Adrenal gland (tissue), 9 donors: ENCODE measurements at regions not wholly inside any gene's neighbourhood (a gene's known extent, or its start where the extent isn't known, plus 50 kb on each side); places are given as distances from the start of the nearest gene placed in this dataset.

ENCODE experiments used
- DNase-seq, 7 donors: peaks; one replicate each; pipeline ENCODE4 v3.0.0-alpha.2; 2019 to 2020
- H3K27ac ChIP-seq, 5 donors: fragments of 200-600 bp; sonication (generic) in 4 of 5; 1 replicate in 3 of 5; 2 replicates in 2 of 5; pipeline versions ENCODE4 v1.5.1 to v1.8.0; 2016 to 2020; ENCODE audit warnings: mild to moderate bottlenecking in 1 of 5
- H3K27me3 ChIP-seq: fragments of 200-600 bp; 2 replicates; pipeline ENCODE4 v1.8.0; 2021
- H3K36me3 ChIP-seq, 2 donors: fragments of 200-600 bp; replicated peaks in 1 of 2; 1 replicate in 1 of 2; 2 replicates in 1 of 2; pipeline versions ENCODE4 v1.5.1 to v1.8.0; 2018 to 2022
- H3K4me1 ChIP-seq, 2 donors: fragments of 200-600 bp; replicated peaks in 1 of 2; 1 replicate in 1 of 2; 2 replicates in 1 of 2; pipeline versions ENCODE4 v1.5.1 to v1.8.0; 2018 to 2021
- H3K4me3 ChIP-seq, 4 donors: fragments of 200-600 bp; sonication (generic) in 3 of 4; one replicate each; pipeline ENCODE4 v1.5.1; 2016 to 2018
- H3K9me3 ChIP-seq, 3 donors: fragments of 200-600 bp; sonication (generic) in 1 of 3; replicated peaks in 1 of 3; 1 replicate in 2 of 3; 2 replicates in 1 of 3; pipeline versions ENCODE4 v1.5.1 to v1.8.0; 2016 to 2021
- POLR2A ChIP-seq, 2 donors: fragments of 450-650 bp; IDR thresholded peaks; one replicate each; pipeline ENCODE4 v1.6.1; 2017; ENCODE audit warnings: antibody characterized with exemption in 2 of 2, mild to moderate bottlenecking in 2 of 2, moderate library complexity in 1 of 2
- WGBS, 4 donors: extraction: QIAGEN DNeasy Blood & Tissue Kit in 2 of 4; methylation state at CpG; one replicate each; pipeline versions ENCODE4 v1.1.5 to v1.1.7; 2013 to 2017; 5-methylcytosine and 5-hydroxymethylcytosine counted together
- intact Hi-C, 2 donors: fragments of 100-400 bp; cut with DNase I; formaldehyde crosslinking; loops; one replicate each; pipeline versions ENCODE4 v1.14.1 to v1.15.0; 2022 to 2023
- TF ChIP-seq, protein P1 (sequence below), 6 experiments: fragments of 450-650 bp in 4 of 6; fragments of 200-600 bp in 2 of 6; sonication (generic) in 1 of 6; IDR thresholded peaks; 1 replicate in 5 of 6; 2 replicates in 1 of 6; pipeline versions ENCODE4 v1.5.1 to v1.8.0; 2016 to 2021; ENCODE audit warnings: antibody characterized with exemption in 6 of 6, mild to moderate bottlenecking in 2 of 6, moderate library complexity in 1 of 6
- donor health status: healthy with polysubstance abuse.
- donor health status: Bipolar disorder and iron deficiency.
- donor health status: DM: yes; HTN: yes; CAD: no.
- donor health status: DM: no; HTN: no; CAD: no.
- donor health status: DM: no; HTN: no; CAD: no.

DNA sequence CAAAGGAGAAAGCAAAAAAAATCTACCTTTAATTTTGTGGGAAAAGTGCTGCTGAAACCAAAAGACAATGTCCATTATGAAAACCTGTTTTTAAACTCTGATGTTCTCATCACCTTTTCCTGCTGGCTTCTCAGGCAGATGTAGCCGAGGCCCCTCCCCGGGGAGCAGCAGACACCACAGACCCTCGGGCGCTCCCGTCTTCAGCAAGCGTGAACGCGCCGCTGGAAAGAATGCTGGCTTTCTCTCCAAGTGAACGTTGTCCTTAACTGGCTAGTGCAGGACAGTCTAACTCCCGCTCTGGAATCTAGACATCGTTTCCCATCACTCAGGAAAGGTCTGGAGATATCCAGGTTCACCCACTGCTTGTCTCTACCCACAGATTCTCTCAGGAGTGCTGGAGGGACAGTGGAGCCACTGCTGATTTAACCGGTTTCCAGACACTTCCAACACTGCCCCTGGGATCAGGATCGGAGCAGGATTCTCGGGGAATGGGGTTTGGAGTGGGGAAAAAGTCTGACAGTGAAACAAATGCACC, 211.2 kb downstream of the RBFOX3 start:
- intact Hi-C loops, result loop anchor here (5.0 to 10.0 kb wide), 2 partner anchors 305 to 308 kb away; no protein-coding TSS in a partner anchor
- H3K27me3 ChIP-seq, result peaks cover 40% of the 10 kb centered on the region
- no peak for DNase-seq

DNA sequence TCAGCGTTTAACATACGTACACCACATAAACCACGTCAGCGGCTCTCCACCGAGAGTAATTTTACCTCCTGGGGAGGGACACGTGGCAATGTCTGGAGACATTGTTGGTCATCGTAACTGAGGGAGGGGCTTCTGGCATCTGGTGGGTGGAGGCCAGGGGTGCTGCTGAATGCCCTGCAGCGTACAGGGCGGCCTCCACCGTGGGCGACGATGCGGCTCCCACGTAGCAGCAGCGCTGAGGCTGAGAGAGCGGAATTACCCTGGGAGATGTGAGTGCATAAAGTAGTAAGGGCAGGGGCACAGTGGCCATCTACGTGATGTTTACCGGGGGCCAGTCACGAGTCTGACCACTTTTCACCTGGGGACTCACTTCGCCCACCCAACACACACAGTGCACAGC, 212.4 kb downstream of the RBFOX3 start:
- Histone ChIP-seq H3K27ac (no peak overlapping the region), H3K4me3 (no peak overlapping the region), H3K9me3 (no peaks in the 10 kb centered on the region), H3K36me3 (no peaks in the 10 kb centered on the region), H3K27me3 (peaks cover 49% of the 10 kb centered on the region), H3K4me1 (no peaks in the 10 kb centered on the region)
- intact Hi-C loops, result no loop called here
- 79 to 85% (median 82%) methylated on average over 7 to 20 of the region's 20 CpGs for WGBS, 4 donors
- TF ChIP-seq, protein P1, sequence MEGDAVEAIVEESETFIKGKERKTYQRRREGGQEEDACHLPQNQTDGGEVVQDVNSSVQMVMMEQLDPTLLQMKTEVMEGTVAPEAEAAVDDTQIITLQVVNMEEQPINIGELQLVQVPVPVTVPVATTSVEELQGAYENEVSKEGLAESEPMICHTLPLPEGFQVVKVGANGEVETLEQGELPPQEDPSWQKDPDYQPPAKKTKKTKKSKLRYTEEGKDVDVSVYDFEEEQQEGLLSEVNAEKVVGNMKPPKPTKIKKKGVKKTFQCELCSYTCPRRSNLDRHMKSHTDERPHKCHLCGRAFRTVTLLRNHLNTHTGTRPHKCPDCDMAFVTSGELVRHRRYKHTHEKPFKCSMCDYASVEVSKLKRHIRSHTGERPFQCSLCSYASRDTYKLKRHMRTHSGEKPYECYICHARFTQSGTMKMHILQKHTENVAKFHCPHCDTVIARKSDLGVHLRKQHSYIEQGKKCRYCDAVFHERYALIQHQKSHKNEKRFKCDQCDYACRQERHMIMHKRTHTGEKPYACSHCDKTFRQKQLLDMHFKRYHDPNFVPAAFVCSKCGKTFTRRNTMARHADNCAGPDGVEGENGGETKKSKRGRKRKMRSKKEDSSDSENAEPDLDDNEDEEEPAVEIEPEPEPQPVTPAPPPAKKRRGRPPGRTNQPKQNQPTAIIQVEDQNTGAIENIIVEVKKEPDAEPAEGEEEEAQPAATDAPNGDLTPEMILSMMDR (IDR thresholded peaks at IDR 0.05), result no peak
- DNase-seq, result no peak

More for the DNA sequence above, 211.2 kb downstream of the RBFOX3 start:
- WGBS, 4 donors, result 54 to 72% (median 61%) methylated on average over 14 to 15 of the region's 15 CpGs
- Histone ChIP-seq H3K9me3 (no peaks in the 10 kb centered on the region), H3K4me3 (no peak overlapping the region), H3K27ac (no peak overlapping the region), H3K4me1 (no peaks in the 10 kb centered on the region), H3K36me3 (no peaks in the 10 kb centered on the region)
- TF ChIP-seq, protein P1 (IDR thresholded peaks at IDR 0.05), result no peak
- no peak for TF ChIP-seq POLR2A (IDR thresholded peaks at IDR 0.05)

GRCh38 chr17:79396696-79397095, 214.2 kb downstream of the RBFOX3 start:
- 72 to 83% (median 74%) methylated on average over 13 of the region's 13 CpGs for WGBS, 4 donors
- no peak overlapping the region for H3K27ac ChIP-seq
- H3K36me3 ChIP-seq, result no peaks in the 10 kb centered on the region
- H3K4me3 ChIP-seq, result no peak overlapping the region
- no peaks in the 10 kb centered on the region for H3K4me1 ChIP-seq
- no peak for DNase-seq
- peaks cover 53% of the 10 kb centered on the region for H3K27me3 ChIP-seq
- intact Hi-C loops, result no loop called here
- TF ChIP-seq, protein P1 (IDR thresholded peaks at IDR 0.05), result no peak
- no peaks in the 10 kb centered on the region for H3K9me3 ChIP-seq

- DNase-seq, result no peak
- Histone ChIP-seq H3K9me3 (no peaks in the 10 kb centered on the region), H3K27ac (no peak overlapping the region), H3K4me3 (no peak overlapping the region), H3K4me1 (no peaks in the 10 kb centered on the region), H3K36me3 (no peaks in the 10 kb centered on the region), H3K27me3 (peaks cover 61% of the 10 kb centered on the region)
- no peak for TF ChIP-seq POLR2A (IDR thresholded peaks at IDR 0.05)
- TF ChIP-seq, protein P1 (IDR thresholded peaks at IDR 0.05), result no peak
- 51 to 73% (median 69%) methylated on average over 3 to 13 of the region's 13 CpGs for WGBS, 4 donors
- intact Hi-C loops, result no loop called here
These were observed 215.3 kb downstream of the RBFOX3 start for GRCh38 chr17:79395545-79395944.
